ENCODE measurements at regions not wholly inside any gene's neighbourhood (a gene's known extent, or its start where the extent isn't known, plus 50 kb on each side); places are given as distances from the start of the nearest gene placed in this dataset.
"Not testable (repeated sequence)": the region's sequence is repeated elsewhere in the genome, so short reads cannot be mapped to it uniquely, and the experiment has no call there.

GRCh38 chr5:56763711-56764466 lies 51.5 kb upstream of the MAP3K1 start:
- peak in 1 of 2 donors; percentile 29 for DNase-seq

- DNase-seq = no peak
These were observed 52.2 kb upstream of the MAP3K1 start for GRCh38 chr5:56763182-56763581.

- DNase-seq = no peak
These were observed 54.0 kb upstream of the MAP3K1 start for GRCh38 chr5:56761151-56761885.

GRCh38 chr5:56760723-56761122 lies 54.6 kb upstream of the MAP3K1 start:
- no peak for DNase-seq

DNA sequence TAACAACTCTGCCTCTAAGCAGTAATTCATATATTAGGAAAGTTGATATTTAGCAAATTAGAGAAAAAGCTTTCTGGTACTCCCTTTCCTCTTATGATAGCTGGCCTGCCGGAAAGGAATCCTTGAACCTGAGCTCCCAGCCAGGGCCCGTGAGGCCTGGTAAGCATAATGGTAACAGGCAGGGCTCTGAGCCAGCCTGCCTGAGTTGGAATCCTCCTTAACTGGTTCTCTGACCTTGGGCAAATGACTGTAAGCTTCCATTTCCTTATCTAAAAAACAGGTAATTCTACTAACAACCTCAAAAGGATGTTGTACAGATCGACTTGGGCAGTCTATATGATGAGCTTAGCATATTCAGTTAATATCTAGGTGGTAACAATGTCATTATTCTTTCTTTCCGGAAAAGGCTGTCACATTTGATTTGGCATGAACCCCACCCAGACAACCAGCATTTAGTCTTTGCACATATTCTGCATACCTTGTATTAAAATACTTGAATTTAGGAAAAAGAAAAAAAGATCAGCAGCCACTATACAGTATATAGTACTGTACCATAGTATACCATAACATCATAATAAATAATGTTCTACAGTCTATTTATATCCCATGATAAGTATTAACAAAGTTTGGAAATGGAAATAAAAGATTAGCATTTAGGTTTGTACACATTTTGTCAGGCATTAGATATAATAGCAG lies 55.7 kb upstream of the MAP3K1 start:
- no peak for DNase-seq

- DNase-seq = no peak
These were observed 58.3 kb upstream of the MAP3K1 start for GRCh38 chr5:56757077-56757476.

DNA sequence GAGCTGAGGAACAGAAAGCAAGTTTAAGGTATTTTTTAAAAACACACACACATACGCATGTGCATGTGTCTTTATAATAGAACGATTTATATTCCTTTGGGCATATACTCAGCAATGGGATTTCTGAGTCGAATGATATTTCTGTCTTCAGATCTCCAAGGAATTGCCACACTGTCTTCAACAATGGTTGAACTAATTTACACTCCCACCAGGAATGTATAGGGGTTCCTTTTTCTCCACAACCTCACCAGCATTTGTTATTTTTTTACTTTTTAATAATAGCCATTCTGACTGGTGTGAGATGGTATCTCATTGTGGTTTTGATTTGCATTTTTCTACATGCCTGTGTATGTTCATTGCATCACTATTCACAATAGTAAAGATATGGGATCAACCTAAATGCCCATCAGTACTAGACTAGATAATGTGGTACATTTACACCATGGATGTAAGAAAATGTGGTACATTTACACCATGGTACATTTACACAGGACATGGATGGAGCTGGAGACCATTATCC lies 60.3 kb upstream of the MAP3K1 start:
- no peak for DNase-seq

- not testable (repeated sequence) for DNase-seq
These were observed 61.8 kb upstream of the MAP3K1 start for GRCh38 chr5:56753588-56753987.

DNA sequence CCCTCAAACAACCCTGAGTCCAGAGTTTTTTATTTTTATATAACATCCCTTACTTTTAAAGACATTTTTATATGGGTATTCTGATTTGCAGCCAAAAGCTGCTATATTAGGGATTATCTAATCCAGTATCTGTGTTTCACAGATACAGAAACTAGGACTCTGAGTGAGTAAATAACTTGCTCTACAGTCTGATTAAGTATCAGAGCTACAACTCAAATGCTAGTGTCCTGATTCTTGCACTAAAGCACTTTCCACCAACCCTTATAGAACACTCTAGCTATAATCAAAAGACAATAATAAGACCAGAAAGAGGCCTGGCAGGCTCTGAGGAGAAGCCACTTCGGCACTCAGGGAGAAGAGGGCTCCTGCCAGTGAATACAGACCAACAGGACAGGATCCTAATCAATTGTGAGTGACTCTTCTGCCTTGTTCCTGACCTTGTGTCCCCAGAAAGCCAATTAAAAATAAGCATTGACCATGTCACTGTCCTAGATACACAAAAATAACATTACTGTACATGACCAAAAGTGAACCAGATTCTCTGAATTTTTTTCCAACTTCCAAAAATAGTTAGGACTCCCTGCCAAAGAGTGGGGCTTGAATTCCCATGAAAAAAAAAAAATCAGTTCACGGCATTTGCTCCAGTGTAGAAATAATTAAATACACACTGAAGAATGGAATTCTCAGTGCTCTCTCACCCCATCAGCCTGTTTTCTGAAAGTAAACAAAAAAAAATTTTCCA lies 63.6 kb upstream of the MAP3K1 start:
- no peak for DNase-seq

DNA sequence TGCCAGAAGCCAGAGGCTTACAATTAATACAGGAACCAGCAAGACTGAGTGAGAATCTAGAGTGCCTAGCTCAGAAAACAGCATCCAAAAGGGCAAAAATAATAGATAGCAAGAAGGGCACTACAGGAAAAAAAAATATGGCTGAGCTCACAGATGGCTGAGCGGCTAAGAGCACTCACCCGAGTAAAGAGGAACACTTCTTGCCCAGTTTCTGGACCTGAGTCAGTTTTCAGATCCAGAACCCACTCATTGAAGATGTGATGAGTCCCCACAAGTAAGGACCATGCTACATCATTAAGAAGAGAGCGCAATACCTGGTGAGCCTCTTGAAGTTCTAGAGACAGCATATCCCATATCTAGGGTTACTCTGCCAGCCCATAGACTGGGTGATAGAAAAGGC lies 65.5 kb upstream of the MAP3K1 start:
- DNase-seq = no peak

GRCh38 chr5:56746553-56747339 lies 68.6 kb upstream of the MAP3K1 start:
- no peak for DNase-seq

GRCh38 chr5:56745864-56746263 lies 69.5 kb upstream of the MAP3K1 start:
- DNase-seq = no peak

- no peak for DNase-seq
These were observed 74.5 kb upstream of the MAP3K1 start for GRCh38 chr5:56740868-56741267.

- no peak for DNase-seq
These were observed 75.4 kb upstream of the MAP3K1 start for GRCh38 chr5:56739990-56740389.

GRCh38 chr5:56737951-56738606 lies 77.3 kb upstream of the MAP3K1 start:
- DNase-seq = peak in 1 of 2 donors; percentile 19

GRCh38 chr5:56737002-56737621 lies 78.2 kb upstream of the MAP3K1 start:
- DNase-seq = peak in 1 of 2 donors; percentile 42

DNA sequence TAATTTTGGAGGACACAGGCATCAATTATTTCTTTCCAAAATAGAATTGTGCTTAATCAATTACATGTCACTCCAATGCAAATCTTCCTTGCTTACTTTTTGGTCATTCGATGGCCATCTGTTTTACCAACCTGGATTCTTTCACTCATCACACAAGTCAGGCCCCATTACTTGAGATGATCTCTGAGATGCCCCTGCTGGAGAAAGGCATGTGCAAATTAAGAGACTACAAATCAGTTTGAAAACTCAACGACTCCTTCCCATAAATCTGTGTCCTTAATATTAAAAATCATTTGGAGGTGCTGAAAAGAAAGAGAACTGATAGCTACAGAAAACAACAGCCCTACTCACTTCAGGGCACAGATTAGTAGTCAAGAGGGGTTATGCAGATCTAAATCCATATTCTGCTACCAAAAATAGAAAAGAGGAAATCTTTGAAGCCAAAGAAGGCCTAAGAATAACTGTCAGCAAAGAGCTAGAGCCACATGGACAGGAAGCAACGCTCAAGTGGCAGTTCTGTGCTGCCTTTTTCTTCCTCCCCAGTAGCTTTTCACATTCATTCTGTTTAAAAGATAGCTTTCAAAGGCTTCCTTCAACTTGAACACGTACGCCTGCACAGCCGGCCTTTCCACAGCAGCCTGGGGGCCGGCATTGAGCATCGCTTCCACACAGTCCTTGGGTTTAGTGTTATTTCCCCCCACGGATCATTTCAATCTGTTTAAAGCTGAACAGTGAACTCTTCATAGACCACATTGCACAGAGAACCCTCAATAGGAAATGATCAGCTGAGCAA lies 79.3 kb upstream of the MAP3K1 start:
- peak in 1 of 2 donors; percentile 32 for DNase-seq

DNA sequence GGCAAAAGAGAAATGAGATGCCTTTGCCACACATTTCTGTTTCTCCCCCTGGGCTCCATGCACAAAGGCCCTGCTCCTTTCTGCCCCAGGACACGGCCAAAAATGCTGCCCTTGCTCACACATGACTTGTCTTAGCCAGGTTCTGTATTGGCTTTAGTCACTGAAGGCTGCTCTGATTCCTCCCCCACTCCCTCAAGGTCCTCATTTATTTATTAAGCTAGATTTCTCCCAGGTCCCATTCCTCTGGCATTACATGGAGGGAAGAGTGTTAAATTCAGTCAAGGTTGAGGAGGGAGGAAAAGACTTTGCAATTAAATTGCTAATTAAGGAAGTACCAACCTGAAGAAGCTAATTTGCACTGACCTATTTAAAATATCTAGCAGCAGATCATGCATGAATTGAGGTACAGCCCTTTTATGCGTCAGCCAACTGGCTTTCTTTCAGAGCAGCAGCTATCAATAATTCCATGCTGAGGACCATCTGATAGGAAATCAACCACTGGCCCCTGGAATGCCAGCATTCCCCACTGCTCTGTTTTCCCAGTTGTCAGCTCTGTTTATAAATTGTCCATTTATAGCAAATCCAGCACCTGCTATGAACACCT lies 81.2 kb upstream of the MAP3K1 start:
- no peak for DNase-seq

DNA sequence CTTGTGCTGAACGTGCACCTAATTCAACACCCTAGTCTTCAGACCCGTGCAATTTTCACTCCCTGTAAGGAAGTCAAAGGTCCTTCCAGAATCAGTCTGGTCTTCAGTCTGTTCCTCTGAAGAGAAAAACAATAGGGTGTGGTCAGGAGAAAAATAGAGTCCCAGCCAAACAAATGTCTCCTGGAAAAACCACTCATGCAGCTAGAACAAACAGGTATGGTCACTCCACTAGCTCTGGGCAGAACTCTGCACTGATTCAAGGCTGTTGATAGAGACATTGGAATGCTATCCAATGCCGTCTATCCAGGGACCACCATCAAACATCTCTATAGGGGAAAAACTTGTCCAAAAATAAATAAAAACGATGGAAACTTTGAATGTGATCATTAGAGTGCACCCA lies 81.8 kb upstream of the MAP3K1 start:
- no peak for DNase-seq

DNA sequence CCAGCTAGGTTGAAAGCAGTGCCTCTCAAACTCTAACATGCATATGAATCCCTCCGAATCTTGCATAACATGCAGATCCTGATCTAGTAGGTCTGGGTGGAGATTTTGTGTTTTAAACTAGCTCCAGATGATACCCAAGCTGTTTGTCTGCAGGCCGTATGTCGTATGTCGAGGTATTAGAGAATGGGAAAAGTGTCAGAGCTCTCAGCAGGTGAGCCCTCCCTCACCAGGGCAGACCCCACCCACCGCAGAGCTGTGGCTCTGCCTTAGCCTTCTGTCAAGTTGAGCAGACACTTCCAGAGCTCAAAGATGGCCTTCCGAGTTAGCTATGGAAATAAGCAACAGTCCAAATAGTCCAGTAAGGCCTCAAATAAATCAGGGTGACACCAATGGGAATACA lies 83.2 kb upstream of the MAP3K1 start:
- DNase-seq = no peak
